Peyer's patch (tissue), 4 donors: ENCODE measurements at regions not wholly inside any gene's neighbourhood (a gene's known extent, or its start where the extent isn't known, plus 50 kb on each side); places are given as distances from the start of the nearest gene placed in this dataset.

Source experiments
- CTCF ChIP-seq, 6 experiments: fragments of 450-650 bp in 4 of 6; fragments of 200-600 bp in 2 of 6; sonication (generic) in 1 of 6; IDR thresholded peaks; one replicate each; pipeline ENCODE4 v1.5.1; 2017 to 2019; ENCODE audit warnings: antibody characterized with exemption in 6 of 6, mild to moderate bottlenecking in 3 of 6, moderate library complexity in 1 of 6
- POLR2A ChIP-seq, 2 donors: fragments of 450-650 bp; IDR thresholded peaks; one replicate each; pipeline ENCODE4 v1.5.1; 2017; ENCODE audit warnings: antibody characterized with exemption in 2 of 2, mild to moderate bottlenecking in 2 of 2, moderate library complexity in 2 of 2

- TF ChIP-seq CTCF (IDR thresholded peaks at IDR 0.05): no peak
- no peak for TF ChIP-seq POLR2A (IDR thresholded peaks at IDR 0.05)
Observed at GRCh38 chr6:147081076-147081609, 123.1 kb upstream of the STXBP5 start.
